ENCODE measurements at regions not wholly inside any gene's neighbourhood (a gene's known extent, or its start where the extent isn't known, plus 50 kb on each side); places are given as distances from the start of the nearest gene placed in this dataset.
A peak's percentile ranks its signal among the peaks of the same experiment; 100 is the strongest.
"Not testable (repeated sequence)": the region's sequence is repeated elsewhere in the genome, so short reads cannot be mapped to it uniquely, and the experiment has no call there.

DNA sequence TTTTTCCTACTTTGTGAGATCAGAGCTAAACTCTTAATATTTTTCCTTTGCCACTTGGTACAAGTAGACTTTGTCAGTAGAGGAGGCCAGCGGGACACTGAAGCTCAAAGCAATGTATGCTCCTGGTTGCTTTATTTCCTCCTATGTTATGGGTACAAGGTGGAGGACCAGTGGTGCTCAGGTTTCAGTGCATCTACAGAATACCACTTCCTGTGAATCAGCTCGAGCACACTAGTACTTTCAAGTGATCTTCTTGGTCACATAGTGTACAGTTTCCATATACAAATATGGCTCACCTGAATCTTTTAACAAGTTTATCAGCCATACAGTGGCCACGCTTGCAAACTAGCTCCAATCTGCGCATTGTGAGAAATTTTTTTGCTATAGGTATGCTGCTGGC is 1674.8 kb upstream of the TMEFF2 start:
- DNase-seq (ENCODE audit: low read depth, low spot score), result no peak

DNA sequence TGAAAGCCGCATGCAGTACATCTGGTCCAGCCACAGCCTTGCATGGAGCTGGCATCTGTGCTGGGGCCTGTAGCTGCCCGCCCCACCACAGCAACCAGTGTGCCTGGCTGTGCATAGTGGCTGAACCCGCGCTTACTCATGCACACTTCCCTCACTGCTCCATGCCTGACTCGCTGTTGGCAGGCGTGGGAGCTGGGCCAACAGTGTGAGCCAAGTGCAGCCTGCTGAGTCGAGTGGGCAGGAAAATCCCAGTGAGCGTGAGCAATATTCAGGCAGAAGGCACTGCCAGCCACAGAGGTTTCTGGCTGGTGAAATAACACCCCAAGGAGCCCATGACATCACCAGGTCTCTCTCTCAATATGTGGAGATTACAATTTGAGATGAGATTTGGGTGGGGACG is 1674.1 kb upstream of the TMEFF2 start:
- DNase-seq (ENCODE audit: low read depth, low spot score), result no peak

DNA sequence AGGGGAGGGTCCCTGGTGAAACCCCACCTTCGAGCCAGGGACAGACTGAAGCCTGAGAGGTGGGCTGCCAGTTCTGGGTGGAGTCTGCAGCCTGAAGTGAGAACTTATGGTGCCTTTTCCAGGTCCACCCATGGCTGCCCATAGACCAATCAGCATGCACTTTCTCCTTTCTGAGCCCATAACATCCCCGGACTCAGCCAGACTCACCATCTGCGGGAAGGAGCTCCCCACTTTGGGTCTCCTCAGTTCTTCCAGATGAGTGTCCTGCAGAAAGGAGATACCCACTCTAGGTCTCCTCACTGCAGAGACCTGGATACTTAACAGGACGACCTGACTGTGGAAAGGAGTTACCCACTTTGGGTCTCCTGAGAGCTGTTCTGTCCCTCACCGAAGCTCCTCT is 1673.4 kb upstream of the TMEFF2 start:
- no peak for DNase-seq (ENCODE audit: low read depth, low spot score)

DNA sequence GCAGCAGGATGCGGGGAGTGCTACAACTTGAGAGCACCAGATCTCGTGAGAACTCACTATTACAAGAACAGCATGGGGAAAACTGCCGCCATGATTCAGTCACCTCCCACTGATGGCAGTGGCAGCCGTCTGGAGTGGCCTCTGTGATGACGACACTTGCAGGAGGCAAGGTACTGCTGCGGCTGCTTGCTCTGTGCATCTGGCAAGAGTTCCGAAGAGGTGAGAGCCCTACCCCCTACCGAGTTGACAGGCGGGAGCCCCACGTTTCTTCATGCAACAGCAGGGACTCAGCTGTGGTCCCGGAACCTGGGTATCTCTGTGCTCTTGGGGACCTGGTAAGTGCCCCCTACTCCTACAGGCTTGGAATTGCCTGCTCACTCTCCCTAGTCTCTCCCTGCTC is 1672.7 kb upstream of the TMEFF2 start:
- DNase-seq (ENCODE audit: low read depth, low spot score), result no peak

DNA sequence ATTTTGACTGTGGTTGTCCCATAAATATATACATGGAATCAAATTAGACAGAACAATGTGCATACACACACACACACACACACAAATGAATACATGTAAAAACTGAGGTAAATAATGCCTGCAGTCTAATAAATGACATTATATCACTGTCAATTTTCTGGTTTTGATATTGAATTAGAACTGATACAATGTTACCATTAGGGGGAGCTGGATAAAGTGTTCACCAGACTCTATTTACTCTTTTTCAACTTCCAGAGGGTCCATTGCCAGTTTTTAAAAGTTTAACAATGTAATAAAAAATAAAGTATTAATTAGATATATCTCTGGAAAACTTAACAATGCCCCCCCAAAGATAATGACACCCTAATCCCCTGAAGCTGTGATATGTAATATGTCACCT is 1666.8 kb upstream of the TMEFF2 start:
- DNase-seq (ENCODE audit: low read depth, low spot score), result no peak

DNA sequence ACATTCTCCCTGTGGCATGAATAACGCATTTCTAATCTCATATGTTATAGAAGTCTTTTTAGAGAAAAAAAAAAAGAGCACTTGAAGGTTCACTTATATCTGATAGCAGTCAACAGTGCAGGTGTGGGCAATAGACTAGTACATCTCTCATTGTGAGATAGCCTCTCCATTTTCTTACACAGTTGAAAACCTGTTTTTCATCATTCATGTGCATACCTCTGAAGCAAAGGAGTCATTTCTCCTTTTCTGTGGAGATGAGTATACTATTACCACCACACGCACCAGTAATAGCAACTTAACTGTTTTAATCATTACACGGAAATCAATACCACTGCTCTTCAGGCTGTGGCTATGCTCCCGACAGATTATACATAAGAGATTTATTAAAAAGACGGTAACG is 1653.3 kb upstream of the TMEFF2 start:
- no peak for DNase-seq (ENCODE audit: low read depth, low spot score)

DNA sequence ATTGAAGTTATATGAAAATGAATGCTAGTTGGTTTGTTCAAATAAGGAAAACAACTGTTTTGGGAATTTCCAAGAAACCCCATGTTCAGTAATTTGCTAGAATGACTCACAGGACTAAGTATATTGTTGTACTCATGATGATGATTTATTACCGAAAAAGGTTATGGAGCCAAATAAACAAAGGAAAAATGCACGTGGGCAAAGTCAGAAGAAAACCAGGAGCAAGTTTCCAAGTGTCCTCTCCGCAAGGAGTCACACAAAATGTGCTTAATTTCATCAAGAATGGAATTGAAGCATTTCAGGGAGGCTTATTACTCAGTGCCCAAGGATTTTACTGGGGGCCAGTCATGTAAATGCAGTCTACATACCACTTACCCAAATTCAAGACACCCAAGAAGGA is 1652.4 kb upstream of the TMEFF2 start:
- no peak for DNase-seq (ENCODE audit: low read depth, low spot score)

DNA sequence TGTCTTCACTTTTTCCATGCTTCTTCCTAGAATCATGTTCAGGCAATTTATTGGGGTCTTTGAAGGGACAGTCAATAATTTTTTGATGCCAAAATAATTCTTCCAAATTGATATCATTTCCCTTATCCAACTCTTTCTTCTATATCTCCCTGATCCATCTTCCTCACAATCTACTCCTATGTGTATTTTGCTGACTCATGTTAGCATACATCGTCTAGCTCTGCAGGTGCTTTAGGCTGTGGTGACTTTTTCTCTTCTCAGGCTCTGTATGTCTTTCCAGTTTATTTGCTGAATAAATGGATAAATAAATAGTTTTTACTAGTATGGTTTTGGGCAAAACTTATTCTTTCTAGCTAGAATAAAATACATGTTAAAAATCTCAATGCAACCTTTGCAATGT is 1650.9 kb upstream of the TMEFF2 start:
- no peak for DNase-seq (ENCODE audit: low read depth, low spot score)

DNA sequence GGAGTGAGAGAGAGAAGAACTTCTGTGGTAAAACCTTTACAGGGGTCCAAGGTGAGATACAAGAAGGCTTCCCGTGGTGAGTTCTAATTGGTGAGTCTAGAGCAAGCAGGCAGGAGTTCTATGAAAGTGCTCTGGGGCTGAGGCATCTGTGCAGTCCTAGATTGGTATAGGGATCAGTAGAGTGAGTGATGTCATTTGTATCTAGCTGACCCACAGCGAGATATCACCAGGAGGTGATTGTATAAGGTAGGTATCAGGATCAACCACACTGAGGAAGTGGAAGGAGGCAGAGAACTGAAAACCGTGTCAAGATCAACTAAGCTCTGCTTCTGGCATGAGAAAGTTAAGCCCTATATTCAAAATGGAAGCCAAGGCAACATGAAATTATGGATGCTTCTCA is 1648.9 kb upstream of the TMEFF2 start:
- DNase-seq (ENCODE audit: low read depth, low spot score), result no peak

DNA sequence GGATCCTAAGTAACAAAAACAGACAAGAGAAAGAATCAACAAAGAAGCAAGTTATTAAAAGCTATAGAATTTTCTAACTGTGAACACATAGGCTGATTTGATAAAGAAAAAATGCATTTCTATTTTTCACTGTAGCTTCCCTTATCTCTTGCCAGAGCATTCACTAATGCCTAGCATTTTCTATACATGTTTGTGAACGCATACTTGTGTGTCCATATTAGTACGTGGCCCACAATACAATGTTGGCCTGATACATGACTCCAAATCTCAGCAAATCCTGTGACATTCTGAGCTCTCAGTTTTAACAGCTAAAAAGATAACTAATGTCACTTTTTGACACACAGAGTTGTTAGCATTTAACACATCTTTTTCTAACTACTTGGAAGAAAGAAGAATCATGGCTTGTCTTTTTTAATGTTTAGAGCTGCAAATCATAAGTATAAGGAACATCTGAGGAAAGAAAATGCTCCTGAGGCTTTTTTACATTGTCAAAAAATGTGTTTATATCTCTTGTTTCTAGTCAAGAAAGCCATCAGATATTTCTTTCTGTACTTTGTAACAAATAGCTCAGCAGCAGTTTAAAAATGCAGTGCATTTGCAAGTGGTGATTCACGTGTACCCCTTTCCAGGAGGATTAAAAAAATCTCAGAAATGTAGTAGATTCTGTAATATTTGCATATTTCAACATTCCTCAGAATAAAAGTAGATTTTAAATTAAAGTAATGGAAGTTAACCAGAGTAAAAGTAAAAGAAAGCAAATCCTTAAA is 1646.8 kb upstream of the TMEFF2 start:
- no peak for DNase-seq (ENCODE audit: low read depth, low spot score)

DNA sequence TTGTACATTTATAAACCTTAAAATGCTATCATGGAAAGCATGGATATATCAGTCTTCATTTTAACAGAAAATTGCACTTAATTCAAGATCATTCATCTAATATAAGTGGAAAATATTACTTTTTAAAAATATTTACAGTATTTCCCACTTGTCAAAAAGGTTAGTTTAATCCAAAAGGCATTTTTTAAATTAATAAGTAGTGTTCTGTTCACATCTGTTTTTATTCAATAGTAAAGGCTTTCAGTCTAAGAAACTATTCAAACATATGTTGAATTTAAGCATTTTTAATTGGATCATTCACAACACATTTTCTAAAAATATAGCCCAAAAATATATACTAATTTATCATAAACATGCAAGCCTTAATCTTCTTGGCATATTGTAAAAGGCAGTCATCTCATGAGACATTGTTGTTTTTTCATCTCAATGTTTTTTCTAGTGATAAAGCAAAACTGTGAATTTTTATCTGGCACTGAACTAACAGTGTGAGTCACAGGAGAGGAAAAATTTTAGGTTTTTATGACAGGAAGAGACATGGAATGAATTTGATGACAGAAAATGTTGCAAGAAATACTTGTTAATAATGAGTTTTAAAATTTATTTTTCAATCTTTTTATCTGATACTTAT is 1642.5 kb upstream of the TMEFF2 start:
- no peak for DNase-seq (ENCODE audit: low read depth, low spot score)

DNA sequence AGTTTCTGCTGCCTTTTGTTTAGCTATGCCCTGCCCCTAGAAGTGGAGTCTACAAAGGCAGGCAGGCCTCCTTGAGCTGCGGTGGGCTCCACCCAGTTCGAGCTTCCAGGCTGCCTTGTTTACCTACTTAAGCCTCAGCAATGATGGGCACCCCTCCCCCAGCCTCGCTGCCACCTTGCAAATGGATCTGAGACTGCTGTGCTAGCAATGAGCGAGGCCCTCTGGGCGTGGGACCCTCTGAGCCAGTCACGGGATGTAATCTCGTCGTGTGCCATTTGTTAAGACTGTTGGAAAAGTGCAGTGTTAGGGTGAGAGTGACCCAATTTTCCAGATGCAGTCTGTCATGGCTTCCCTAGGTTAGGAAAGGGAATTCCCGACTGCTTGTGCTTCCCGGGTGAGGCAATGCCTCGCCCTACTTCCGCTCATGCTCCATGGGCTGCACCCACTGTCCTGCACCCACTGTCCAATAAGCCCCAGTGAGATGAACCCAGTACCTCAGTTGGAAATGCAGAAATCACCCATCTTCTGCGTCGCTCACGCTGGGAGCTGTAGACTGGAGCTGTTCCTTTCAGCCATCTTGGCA is 1641.8 kb upstream of the TMEFF2 start:
- DNase-seq (ENCODE audit: low read depth, low spot score), result not testable (repeated sequence)

DNA sequence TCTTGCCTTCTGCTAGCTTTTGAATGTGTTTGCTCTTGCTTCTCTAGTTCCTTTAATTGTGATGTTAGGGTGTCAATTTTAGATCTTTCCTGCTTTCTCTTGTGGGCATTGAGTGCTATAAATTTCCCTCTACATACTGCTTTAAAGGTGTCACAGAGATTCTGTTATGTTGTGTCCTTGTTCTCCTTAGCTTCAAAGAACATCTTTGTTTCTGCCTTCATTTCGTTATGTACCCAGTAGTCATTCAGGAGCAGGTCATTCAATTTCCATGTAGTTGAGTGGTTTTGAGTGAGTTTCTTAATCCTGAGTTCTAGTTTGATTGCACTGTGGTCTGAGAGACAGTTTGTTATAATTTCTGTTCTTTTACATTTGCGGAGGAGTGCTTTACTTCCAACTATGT is 1639.2 kb upstream of the TMEFF2 start:
- DNase-seq (ENCODE audit: low read depth, low spot score), result not testable (repeated sequence)

DNA sequence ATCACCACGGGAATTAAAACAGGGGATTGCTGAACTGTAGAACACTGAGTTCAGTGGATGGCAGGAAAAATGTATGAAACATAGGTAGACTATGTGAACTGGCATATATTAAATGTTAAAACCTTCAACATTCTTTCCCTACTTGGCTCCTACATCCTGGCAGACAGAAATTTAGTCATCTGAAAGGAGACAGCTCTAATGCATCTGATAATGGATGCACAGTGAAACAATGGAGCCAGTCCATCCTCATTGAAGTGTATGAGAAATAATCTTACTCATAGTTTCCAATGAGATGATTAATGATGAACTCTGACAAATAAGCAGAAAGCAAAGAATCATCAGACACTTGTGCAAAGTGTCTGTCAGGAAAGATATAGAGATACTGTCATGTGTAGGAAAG is 1629.7 kb upstream of the TMEFF2 start:
- DNase-seq (ENCODE audit: low read depth, low spot score), result no peak

DNA sequence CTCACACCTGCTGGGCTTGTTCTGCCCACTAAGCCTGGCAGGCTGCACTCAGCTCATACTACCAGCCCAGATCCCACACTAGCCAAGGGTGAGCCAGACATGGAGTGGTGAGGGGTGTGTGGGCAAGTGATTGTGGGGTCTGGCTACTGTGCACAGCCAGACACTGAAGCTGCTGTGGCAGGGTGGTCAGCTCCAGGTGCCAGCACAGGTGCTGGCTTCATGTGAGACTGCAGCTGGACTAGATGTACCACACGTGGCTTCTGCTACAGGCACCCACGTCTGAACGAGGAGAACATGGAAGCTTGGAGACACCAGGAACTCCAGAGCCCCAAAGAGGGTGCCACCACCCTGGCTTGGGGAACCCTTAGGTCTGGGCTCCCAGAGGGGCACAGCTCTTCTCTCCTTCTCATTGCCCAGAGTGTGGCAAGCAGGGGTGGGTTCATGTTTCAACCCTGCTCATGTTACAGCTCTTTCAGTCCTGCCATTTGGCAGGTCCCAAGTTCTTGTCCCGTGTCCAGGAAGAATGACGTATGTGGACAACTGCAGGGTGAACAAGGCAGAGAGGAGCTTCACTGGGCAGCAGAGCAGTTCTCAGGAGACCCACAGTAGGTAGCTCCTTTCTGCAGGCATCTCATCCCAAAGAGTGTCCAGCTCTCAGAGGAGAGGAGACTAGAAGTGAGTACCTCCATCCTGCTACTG is 1624.2 kb upstream of the TMEFF2 start:
- no peak for DNase-seq (ENCODE audit: low read depth, low spot score)

DNA sequence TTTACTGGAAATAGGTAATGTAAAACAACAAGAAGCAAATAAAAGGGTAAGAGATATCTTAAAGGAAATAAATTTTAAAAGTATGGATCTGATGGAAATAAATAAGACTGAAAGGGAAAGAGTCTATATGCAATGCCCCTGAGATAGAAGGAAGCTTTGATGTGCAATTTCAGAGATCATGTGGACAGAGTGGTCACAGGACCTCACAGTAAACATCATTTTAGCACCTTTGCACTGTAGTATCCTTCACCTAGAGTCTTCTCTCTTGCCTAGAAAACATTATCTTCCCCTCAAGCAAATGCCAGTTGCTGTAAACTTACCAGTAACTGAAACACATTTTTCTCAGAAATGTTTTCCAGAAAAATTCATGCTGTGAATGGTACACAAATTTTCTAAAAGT is 1621.3 kb upstream of the TMEFF2 start:
- DNase-seq (ENCODE audit: low read depth, low spot score), result no peak

DNA sequence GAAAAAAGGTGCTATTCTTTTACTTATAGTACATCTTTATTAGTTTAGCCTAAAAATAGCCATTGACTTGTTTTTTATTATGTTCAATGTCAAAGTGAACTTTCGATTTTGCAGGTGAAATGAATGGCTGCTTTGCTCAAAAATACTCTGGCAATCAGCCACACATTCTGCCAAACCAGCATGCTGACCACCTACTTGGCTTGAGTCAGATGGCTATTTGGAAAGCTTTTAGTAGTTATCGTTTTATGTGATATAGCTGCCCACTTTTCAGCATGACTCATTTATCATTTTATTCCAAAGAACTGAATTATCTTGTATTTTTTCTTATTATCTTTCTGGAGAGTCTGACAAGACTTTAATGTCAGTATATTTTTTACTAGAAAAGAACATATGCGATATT is 1615.8 kb upstream of the TMEFF2 start:
- DNase-seq (ENCODE audit: low read depth, low spot score), result no peak

DNA sequence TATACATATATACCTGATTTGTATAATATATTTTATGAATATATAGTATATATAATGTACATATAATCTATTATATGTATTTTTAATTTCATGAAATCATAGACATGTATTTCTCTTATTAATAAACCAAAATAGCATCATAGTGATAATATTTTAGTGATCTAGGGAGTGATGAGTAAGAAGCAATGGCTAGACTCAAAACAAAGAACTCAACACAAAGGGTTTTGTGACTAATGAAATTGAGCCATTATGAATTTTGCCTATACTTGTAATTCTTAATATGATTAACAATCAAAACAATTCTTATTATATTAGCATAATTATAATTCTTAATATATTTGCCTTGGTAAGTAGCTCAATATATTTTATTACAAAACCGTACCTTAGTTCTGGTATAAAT is 1614.1 kb upstream of the TMEFF2 start:
- no peak for DNase-seq (ENCODE audit: low read depth, low spot score)

DNA sequence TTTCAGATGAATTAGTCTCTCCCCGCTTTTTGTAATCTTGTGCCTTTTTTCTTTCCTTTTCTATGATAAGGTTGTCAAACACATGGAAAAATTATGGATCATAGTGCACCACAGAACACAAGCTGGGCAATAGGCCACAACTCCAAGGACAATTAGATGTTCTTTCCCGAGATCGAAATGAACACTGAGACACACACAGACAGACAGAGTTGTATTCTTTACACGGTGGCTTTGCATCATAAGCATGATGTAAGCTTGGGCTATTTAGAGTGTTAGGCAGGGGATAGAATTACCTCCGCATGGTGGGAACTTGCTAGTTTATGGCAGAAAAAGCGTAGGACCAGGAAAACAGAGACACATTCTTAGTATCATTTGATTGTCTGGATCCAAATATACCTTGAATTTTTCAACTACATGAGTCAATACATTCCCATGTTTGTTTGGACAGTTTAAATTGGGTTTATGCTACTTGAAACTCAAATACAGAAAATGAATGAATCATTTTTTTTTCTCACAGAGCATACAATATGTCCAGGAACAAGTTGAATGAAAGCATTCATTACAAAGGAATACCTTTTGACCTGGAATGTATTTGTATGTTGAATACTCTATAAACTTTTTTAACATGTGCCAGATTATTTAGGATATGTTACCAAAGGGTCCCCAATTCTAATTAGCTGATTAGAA is 1611.5 kb upstream of the TMEFF2 start:
- no peak for DNase-seq (ENCODE audit: low read depth, low spot score)

DNA sequence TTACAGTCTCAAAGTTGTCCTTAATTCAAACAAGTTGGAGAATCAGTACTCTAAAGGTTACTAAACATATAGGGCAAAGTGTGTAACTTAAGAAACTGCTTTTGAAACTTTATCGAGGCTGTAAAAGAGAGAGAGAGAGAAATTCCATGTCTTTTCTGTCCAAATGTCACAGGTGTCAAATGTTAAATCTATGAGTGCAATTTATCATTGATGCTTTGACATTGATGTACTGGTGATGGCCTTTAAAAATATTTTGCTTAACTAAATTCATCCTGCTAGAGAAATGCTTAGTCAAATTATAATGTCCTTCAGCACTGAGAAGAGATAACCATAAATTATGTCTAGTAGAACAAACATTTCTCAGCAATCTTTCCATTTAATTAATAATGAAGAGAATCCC is 1602.1 kb upstream of the TMEFF2 start:
- DNase-seq (ENCODE audit: low read depth, low spot score), result no peak

DNA sequence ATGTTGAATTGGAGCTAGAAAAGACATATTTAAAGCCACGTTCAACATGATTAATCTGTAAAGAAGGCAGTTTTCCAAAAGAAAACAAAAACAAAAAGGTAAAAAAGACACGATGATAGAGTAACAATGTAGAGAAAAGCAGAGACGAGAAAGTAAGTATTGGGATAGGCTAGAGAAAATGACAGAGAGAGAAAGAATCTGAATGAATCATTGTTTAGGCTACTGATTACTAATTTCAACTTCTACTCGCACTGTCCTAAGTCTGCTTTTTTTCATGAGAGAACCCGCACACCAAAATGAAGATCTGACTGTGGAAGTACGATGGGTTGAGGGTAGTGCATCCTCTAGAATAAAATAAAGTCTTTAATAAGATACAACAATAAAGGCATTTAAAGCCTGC is 1599.2 kb upstream of the TMEFF2 start:
- DNase-seq (ENCODE audit: low read depth, low spot score), result no peak

DNA sequence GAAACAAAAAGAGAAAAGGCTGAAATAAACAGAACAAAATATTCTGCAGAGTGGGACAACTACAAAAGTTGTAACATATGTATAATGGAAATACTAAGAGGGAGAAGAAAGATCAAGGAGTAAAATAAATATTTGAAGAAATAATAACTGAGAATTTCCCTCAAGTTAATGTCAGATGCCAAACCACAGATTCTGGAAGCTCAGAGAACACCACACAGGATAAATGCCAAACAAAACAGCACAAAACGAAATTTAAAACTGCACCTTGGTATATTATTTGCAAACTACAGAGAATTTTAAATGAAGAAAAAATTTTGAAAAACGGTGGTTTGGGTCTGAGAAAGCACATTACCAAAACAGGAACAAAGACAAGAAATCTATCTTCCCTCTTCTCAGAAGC is 1588.9 kb upstream of the TMEFF2 start:
- DNase-seq (ENCODE audit: low read depth, low spot score), result peak; percentile 44
